ENCODE measurements at regions not wholly inside any gene's neighbourhood (a gene's known extent, or its start where the extent isn't known, plus 50 kb on each side); places are given as distances from the start of the nearest gene placed in this dataset.
"Not testable (repeated sequence)": the region's sequence is repeated elsewhere in the genome, so short reads cannot be mapped to it uniquely, and the experiment has no call there.

DNA sequence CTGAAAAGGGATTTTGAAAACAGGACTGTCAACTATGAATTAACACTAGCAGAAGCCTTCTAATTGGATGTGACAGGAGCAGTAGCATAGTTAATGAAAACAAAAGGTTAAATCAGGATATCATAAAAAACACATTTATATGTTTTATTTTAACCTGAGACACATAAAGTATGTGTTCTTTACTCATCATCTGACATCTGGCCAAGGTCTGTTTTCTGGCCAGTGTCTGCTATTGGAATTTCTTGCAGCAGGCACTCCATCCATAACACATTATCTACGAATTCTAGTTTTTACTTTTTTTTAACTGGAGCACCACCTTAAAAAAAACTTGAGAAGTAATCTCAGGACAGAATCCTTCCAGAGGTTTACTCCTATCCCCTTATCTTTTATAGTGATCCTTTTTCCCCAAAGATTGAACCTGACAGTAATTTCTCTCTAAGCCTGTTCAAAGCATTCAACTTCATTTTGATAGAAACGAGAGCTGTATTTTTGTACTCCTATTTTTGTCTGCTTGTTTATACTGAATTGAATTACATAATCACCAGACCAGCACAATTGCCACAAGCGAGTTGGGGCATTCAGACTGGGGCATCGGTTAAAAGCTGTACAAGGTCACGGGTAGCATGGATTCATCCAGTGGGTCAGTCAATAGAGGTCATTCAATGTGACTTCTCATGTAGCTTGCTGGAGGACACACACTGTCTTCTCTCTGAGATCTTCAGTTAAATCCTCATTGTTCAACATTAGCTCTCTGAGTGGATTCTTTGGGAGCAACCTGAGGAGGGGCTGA lies 205.6 kb upstream of the CLINT1 start:
- DNase-seq (ENCODE audit: low read depth in 2 of 2), result no peak

DNA sequence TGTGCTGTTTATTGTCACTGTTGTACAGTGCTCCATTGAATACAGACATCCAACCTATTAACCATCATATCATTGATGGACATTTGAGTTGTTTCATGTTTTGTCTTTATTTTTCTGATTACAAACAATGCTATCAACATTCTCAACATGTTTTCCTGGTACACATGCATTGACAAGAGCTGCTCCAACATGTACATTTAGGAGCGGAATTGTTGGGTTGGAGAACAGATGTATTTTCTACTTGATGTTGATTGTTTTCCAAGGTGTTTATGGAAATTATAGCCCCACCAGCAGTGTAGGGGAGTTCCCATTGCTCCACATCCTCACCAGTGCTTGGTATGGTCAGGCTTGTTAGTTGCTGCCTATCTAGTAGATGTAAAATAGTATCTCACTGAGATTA lies 204.1 kb upstream of the CLINT1 start:
- no peak for DNase-seq (ENCODE audit: low read depth in 2 of 2)

DNA sequence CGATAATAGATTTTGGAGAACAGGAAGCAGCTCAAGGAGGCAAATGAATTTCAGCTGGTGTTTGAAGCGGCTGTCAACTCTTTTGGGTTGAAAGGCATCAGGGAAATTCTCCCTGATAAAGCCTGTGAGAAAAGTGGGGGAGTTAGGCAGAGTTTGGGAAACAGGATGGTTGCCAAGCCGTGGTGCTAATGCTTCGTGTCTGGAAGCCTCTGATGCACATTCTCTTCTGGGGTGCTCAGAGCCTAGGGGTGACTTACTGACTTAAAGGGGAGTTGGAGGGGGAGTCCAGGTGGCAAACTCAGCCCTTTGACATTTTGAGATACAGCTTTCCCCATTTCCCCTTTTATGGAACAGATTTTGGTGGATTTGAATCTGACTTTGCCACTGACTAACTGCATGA lies 202.5 kb upstream of the CLINT1 start:
- no peak for DNase-seq (ENCODE audit: low read depth in 2 of 2)

DNA sequence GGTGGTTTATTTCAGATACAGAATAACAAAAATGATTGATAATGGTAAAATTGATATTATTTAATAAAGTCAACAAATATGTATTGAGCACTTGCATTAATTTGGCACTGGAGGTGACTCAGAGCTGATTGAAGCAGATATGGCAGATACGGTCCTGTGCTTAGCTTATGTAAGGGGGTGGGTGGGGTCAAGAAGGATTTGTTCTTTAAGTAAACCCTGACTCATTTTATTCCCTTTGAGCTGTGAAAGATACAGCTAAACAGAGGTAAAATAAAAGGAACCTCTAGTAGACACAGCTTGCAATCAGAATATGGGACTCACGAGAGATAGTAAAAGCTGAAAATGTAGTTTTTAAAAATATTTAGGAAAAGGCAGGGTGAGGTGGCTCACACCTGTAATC lies 201.3 kb upstream of the CLINT1 start:
- DNase-seq (ENCODE audit: low read depth in 2 of 2), result no peak

DNA sequence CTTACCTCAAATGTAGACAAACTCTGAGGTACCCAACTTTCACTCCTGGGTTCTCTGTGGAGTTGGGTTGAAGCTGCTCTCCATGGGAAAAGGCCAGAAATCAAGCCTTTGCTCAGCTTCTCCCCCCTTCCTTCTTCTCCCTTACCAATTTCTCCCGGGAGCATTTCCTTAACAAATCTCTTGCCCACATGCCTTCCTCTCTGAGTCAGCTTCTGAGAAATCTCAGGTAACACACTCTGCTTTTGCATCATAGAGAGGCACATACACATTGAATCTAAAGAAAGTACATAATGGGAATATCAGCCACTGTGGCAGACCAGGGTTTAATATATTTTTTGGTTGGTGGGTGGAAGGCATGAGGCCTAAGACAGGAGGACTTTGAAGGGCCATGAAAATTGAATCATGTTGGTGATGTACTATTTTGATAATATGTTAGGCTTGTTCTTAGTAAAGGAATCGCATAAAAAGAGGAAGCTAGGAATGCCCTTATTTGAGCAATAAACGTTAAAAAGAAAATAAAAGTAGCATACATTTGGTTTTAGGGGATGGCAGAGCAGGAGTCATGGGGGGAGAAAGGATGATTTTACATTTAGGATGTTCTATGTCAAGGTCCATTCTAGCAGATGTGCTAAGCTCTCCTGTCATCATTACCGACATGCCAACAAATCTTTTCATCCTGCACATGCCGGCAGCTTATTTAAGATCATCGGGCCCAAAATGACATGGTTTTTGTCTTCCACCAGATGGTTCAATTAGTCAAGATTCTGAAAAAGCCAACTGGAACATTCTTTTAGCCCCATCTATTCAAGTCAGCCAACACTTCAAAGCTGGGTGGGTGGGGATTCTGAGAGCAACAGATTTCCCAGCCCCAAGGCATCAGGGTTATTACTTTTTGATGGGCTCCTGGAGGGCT lies 199.5 kb upstream of the CLINT1 start:
- no peak for DNase-seq (ENCODE audit: low read depth in 2 of 2)

DNA sequence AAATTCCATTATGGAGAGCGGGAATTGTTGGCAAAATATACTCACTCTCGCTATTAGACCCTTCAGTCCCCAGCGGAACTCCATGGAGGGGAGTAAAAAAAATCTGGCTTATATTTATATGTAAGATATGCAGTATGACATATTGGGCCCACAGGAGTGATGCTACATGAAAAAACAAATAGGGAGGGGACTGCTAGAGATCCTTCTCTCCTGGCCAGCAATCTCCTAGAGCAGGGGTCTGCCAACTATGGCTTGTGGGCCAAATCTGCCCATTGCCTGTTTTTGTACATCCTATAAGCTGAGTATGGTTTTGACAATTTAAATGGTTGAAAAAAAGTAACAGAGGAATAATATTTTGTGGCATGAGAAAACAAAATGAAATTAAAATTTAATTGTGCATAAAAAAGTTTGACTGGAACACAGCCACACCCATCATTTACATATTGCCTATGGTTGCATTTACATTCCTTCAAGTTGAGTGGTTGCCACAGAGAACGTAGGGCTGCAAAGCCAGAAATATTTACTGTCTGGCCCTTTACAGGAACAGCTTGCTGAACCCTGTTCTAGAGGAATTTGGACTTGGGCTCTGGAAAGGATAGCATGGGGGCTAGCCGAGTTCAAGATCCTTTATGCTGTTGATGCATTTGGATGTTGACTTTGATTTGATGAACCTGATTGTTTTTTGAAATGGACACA lies 197.3 kb upstream of the CLINT1 start:
- DNase-seq (ENCODE audit: low read depth in 2 of 2), result no peak

DNA sequence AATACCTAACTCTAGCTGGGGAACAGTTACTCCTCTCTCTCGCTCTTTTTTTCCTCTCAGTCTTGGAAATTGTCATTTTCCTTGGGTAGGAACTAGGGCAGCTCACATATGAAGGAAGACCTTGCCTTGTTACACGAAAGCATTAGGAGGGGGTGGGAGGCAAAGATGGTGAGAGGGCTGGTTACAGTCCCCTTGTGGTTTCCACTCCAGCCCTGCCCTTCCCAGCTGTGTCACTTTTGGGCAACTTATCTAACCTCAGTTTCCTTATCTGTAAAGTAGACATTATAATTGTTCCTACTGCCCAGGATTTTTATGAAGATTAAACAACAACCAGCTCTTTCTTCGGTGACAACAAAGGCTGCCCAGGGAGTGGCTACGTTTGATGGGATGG lies 196.2 kb upstream of the CLINT1 start:
- no peak for DNase-seq (ENCODE audit: low read depth in 2 of 2)

DNA sequence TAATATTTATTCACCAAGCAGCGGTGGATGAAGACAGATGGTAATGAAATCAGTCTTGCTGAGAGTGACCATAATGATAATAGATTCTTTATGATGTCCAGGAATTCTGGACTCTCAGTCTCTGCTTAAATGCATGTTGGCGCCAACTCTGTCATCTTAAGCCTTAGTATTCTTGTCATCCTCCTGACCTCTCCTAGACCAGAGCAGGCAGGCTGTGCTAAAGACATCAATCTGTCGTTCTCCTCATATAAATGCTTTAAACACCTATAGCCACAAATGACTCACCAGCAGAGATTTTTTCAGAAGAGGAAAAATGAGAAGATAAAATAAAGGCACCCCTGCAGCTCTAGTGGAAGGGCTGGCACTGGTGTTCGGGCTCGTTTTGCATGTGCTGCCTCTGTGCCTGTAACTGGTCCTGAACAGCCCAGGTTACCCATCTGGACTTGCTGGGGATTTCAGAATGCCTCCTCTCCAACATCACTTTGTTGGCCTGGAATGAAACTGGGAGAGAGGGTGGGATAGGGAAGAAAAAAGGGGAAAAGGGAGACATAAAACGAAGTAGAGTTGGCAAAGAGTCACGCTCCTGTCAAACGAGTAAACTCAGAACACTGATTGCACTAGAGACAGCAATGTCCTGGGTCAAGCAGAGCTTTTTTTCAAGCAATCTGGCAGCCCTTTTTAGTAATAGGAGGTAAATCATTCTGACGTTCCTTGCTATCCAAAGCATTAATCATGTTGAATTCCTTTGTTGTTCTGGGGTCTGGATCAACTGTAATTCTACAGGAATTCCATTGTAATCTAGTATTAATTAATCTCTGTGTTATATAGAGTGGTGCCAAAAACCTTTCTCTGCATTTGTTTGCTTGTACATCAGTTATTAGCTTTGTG lies 195.5 kb upstream of the CLINT1 start:
- DNase-seq (ENCODE audit: low read depth in 2 of 2), result no peak

DNA sequence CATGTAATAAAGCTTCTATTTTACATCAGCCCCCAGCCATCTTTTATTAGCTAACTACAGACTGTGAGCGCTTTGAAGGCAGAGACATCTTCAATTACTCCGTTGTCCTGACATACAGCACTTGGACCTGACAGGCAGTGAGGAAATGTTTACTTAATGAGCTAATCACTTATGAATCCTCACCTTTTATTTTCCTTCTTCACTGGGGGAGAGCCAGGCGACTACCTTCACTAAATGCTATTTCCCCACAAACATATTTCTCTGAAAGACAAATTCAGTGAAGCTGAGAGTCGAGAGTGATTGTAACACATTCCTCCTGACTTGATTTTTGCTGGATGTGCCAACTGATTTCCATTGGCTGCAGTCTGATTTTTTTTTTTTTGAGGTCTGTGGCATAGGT lies 192.1 kb upstream of the CLINT1 start:
- DNase-seq (ENCODE audit: low read depth in 2 of 2), result no peak

DNA sequence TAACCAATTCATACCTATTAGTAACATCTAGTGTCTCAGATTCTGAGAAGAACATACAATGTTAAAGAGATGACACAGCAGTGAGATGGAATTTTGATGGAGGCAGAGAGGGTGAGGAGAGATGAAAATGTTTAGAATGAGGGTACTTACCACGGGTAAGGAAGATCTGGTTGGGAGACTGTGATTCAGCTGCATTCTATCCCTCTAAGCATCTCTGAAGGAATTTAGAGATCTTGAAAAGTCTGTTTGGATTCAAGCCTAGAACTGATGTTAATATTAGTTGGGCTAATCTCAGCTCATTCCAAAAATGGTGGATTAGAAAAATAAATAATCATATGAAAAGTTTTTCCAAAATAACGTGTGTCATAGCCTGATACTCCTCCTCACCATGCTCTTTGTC lies 191.5 kb upstream of the CLINT1 start:
- no peak for DNase-seq (ENCODE audit: low read depth in 2 of 2)

DNA sequence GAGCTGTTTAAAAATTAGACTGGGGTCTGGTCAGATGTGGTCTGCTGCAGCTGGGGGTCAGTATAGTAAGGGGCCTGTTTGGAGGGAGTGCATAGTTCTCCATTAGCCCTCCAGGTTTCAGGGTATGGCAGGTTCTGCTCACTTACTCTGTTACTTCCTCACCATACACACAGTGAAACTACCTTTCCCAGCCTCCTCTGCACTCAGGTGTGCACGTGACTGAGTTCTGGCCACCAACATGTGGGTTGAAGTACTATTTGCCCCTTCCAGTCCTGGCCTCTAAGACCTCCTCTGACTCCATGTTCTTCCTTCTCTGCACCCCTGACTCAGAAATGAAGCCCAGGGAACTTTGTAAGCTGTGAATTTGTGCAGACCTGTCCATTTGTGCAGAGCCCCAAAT lies 190.5 kb upstream of the CLINT1 start:
- no peak for DNase-seq (ENCODE audit: low read depth in 2 of 2)

DNA sequence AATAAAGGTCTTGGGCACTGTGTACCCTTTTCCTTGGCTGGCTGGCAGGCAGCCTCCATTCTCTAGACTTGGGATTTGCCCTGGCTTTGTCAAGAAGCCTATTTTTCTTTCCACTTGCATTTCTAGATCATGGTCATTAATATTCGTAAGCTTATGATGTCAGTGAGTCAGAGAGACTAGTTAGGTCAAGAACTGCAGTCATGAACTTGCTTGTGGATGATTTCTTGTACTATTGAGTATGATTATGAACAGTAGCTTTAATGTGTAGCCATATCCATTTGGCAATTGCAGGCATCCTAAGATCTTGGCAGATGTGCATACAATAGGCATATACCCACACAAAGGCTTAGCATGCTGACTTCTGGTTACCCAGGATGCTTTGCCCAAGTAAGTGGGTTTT lies 186.8 kb upstream of the CLINT1 start:
- DNase-seq (ENCODE audit: low read depth in 2 of 2), result no peak

DNA sequence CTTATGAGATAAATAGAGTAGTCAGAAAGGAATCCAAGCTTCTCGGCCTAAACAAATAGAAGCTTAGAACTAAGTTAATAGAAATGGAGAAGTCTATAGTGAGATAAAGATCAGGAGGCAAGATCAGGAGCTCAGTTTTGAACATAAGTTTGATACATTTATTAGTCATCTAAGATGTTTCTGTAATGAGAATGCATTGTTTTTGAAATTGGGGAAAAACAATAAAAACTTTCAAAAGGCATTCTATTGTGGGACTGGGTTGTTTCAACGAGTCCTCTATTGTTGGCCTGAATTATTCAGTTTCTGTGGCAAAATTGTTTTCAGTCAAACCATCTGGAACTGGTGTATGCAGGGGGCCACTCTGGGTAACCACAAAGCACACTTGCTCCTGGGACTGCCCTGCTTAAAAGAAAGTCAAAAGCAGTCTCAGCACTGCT lies 181.0 kb upstream of the CLINT1 start:
- DNase-seq (ENCODE audit: low read depth in 2 of 2), result no peak

DNA sequence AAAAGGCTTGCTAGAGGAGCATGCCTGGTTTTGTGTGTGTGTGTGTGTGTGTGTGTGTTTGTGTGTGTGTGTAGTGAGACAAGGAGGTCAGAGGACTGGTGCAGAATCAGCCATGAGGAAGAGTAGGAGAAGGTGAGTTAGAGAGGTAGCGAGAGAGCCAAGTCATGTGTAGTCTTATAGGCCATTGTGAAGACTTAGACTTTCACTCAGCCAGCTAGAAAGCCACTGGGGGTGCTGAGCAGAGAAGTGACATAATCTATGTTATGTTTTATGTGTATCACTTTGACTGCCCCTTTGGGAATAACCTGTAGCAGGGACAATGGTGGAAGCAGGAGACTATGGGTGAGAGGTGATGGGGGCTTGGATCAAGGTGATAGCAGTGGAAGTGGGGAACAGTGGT lies 180.5 kb upstream of the CLINT1 start:
- DNase-seq (ENCODE audit: low read depth in 2 of 2), result no peak

DNA sequence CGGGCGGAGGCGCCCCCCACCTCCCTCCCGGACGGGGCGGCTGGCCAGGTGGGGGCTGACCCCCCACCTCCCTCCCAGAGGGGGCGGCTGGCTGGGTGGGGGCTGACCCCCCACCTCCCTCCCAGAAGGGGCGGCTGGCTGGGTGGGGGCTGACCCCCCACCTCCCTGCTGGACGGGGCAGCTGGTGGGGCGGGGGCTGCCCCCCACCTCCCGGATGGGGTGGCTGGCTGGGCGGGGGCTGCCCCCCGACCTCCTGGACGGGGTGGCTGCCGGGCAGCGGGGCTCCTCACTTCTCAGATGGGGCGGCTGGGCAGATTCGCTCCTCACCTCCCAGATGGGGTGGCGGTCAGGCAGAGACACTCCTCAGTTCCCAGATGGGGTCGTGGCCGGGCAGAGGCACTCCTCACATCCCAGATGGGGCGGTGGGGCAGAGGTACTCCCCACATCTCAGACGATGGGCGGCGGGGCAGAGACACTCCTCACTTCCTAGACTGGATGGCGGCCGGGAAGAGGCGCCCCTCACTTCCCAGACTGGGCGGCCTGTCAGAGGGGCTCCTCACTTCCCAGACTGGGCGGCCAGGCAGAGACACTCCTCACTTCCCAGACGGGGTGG lies 178.1 kb upstream of the CLINT1 start:
- DNase-seq (ENCODE audit: low read depth in 2 of 2), result not testable (repeated sequence)

DNA sequence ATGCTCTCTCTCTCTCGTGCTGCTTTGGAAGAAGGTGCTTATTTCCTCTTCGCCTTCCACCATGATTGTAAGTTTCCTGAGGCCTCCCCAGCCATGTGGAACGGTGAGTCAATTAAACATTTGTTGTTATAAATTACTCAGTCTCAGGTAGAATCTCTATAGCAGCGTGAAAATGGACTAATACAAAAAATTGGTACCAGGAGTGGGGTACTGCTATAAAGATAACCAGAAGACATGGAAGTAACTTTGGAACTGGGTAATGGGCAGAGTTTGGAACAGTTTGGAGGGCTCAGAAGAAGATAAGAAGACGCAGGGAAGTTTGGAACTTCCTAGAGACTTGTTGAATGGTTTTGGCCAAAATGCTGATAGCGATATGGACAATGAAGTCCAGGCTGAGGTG lies 175.6 kb upstream of the CLINT1 start:
- DNase-seq (ENCODE audit: low read depth in 2 of 2), result not testable (repeated sequence)

DNA sequence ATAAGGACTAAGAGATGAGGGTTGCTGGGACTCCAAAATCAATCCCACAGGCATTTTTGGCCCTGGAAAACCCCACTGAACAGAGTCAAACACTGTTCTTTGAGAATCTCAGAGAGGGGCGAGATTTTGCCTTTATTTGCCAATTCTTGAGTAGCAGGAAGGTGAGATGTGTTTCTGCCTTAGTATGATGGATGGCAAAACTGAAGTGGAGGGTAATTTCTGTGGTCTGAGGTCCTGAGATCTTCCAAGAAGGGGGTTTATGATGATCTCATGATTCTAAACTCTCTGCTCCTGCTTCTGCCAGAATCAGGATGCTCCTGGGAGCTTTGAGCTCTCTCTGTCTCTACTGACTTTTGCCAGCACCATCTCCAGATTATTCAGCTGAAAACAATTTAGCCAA lies 174.8 kb upstream of the CLINT1 start:
- no peak for DNase-seq (ENCODE audit: low read depth in 2 of 2)

DNA sequence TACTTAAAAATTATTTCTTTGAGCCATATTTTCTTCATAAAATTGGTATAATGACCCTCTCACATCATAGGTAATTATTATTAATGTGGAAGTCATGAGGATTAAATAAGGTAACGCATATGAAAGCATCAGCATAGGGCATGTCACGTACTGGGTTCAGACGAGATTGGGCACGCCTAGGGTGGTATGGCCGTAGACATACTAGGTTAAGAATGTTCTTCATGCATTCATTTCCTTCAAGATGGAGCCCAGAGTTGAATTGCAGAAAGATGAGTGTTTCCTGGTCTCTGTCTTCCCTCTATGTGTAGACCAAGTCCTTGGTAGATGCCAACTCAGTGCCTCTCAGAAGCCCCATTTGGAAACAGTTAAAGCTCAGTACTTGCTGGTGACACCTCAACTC lies 174.1 kb upstream of the CLINT1 start:
- no peak for DNase-seq (ENCODE audit: low read depth in 2 of 2)

DNA sequence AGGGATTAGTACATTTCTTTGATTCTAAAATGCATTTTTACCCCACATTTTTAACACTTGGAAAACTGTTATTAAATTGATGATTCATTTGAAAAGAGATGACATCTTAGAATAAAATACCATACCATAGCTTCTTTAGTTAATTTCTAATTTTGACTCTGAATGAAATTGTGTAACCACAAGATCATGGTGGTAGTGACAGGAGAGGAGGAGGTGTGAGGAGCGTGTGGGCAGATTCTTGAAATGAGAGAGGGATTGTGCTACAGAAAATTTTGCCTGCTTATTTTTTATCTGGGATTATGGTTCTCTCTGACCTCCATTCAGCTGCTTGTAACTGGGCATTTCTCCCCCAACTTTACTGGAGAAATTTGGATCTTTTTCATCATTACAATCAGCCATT lies 173.3 kb upstream of the CLINT1 start:
- DNase-seq (ENCODE audit: low read depth in 2 of 2), result no peak

DNA sequence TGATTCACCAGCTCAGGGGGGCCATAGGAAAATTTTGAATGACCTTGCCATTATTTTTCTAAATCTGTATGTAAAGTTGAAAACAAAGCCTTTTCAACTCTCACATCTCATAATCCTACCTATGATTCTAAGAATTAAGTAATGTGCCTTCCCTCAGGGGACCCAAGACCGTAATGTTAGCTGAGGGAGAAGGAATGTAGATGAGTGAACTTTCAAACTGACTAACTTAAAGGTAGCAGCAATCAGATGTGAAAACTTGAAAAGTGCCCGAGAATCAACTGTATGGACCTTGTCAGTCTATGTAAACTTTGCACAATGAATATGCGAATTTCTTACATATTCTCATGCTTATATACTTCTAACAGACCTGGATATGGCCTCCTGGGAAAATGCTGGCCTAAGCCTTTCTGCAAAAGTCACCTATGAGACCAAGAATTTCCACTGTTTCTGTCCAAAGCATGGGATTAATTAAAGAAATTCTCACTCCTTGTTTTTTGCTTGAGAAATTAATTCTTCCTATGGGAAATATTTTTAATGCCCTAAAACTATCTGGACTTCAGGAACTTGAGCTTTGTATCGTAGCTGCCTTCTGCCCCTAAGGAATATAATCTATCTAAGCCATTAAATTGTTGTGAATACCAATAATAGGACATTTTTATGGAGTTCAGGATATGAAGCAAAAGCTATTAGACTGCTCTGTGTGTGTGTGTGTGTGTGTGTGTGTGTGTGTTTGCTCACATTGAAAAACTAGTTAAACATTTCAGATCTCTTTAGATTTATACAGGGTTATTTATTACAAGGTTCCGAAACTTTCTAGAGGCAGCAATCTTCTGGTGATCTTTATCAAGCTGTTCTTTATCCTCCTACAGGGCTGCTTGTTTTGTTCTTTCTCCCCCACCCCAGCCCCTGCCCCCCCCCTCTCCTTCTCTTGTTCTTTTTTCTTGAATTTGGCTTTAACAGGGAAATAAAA lies 169.1 kb upstream of the CLINT1 start:
- DNase-seq (ENCODE audit: low read depth in 2 of 2), result no peak
